GM12872 (cell line): ENCODE measurements at regions not wholly inside any gene's neighbourhood (a gene's known extent, or its start where the extent isn't known, plus 50 kb on each side); places are given as distances from the start of the nearest gene placed in this dataset.

Experiments used
- TF ChIP-seq, protein P1 (sequence below): IDR thresholded peaks from 3 replicates; pipeline ENCODE4 v1.5.1; 2011; ENCODE audit warnings: low read depth, mild to moderate bottlenecking, low read length, moderate library complexity; ENCODE audit not compliant: insufficient read depth

DNA sequence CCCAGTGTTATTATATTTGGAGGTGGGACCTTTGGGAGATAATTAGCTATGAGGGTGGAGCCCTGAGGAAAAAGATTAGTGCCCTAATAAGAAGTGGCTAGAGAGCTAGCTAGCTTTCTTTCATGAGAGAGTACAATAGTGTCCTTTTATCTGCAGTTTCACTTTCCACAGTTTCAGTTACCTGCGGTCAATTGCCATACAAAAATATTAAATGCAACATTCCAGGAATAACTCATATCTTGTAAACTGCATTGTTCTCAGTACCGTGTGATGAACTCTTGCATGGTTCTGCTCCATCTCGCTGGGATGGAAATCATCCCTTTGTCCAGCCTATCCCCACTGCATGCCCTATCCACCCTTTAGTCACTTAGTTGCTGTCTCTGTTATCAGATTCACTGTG lies 201.6 kb downstream of the RWDD3 start:
- TF ChIP-seq, protein P1, sequence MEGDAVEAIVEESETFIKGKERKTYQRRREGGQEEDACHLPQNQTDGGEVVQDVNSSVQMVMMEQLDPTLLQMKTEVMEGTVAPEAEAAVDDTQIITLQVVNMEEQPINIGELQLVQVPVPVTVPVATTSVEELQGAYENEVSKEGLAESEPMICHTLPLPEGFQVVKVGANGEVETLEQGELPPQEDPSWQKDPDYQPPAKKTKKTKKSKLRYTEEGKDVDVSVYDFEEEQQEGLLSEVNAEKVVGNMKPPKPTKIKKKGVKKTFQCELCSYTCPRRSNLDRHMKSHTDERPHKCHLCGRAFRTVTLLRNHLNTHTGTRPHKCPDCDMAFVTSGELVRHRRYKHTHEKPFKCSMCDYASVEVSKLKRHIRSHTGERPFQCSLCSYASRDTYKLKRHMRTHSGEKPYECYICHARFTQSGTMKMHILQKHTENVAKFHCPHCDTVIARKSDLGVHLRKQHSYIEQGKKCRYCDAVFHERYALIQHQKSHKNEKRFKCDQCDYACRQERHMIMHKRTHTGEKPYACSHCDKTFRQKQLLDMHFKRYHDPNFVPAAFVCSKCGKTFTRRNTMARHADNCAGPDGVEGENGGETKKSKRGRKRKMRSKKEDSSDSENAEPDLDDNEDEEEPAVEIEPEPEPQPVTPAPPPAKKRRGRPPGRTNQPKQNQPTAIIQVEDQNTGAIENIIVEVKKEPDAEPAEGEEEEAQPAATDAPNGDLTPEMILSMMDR, result no peak

DNA sequence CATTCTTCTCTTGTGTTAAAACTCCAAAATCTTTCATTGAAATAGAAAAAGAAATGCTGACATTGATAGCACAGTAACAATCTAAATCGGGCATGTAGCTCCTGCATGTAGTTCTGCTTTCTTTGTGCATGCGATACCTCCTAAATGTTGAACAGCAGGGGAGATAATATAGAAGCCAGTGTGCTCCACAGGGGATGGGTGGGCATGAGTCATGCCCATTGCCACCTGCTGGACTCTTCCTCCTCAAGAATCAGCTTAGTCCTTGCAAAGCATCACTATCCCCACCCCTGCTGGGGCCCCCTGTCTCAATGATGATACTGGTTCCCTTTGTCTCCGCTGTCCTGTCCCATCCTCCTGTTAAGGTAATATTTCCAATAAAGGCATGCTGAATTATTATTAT lies 203.0 kb downstream of the RWDD3 start:
- TF ChIP-seq, protein P1, result no peak

DNA sequence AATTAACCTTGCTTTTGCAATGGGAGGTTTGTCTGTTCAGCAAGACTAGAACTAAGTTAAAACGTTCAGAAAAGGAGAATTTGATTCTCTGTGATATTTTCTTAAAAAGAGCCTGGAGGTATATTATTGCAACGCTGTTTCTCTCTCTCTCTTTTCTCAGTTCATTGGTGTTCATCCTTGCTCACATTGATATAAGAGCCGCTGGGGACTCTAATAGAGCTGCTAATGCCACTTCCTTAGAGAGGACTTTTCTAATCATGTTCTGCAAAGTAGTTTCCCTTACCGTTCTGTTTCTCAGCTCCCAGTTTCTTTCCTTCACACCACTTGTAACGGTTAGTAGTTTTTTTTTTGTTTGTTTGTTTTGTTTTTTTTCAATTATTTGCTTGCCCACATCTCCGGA lies 203.8 kb downstream of the RWDD3 start:
- TF ChIP-seq, protein P1, result no peak

DNA sequence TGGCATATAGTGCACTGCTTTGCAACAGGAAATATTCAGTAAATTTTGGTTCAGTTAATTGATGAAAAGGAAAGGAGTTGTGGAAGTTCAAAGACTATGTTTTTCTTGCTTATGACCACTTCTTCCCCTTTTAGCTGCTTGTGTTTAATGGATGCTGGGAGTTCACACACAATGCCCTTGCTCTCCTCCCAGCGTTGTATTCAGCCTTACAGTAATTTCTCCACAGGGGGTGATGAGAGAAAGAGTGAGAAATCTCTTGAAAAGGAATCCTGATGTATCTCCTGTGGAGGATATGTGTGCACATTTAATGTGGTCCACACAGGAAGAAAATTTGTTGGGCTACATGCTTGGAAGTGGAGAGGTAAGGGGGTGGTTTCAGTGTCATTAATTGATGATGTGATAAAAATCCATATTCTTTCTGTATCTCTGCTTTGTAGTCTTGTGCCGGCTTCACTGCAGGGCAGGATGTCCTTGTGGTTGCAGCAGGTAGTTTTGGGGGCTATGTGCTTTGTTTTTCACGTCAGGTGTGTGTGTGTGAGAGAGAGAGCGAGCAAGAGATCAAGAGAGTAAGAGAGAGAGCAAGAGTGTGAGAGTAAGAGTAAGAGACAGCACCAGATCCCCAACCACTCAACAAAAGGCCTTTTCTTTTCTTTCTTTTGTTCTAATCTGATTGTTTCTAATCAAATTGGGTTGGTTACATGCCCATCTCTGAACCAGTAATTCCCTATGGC lies 204.4 kb downstream of the RWDD3 start:
- TF ChIP-seq, protein P1, result no peak

DNA sequence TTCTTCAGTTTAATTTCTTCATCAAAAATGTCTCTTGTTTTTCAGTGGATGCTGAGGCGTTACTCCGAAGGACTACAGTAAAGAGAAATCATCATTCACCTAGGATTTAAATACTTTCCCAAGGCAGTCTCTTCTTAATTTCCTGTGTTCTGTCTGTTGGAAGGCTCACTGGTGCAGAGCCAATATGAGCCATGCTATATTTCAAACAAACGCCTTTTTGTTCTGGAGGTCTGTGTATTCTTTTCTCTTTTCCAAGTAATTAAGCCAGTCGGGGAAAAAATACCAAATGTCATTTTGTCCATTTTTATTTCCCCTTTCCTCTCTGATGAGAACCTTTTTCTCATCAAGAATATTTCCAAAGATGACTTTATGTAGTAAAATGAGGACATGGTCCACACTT lies 206.5 kb downstream of the RWDD3 start:
- TF ChIP-seq, protein P1, result no peak

DNA sequence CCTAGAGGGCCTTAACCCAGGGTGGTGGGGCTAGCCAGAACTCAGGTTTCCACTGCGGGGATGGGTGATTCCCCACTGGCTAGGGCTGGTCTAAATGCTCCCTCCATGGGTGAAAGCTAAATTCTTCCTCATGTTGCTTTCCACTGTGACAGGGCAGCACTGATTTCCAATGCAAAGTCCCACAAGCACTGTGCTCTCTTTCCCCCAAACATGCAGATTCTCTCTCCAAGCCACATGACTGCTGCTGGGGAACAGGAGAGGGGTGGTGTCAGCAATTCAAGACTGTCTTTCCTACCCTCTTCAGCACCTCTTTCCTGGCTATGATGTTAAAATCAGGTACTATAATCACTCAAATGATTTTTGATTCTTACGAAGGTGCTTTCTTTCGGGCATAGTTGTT lies 215.5 kb downstream of the RWDD3 start:
- TF ChIP-seq, protein P1, result no peak

DNA sequence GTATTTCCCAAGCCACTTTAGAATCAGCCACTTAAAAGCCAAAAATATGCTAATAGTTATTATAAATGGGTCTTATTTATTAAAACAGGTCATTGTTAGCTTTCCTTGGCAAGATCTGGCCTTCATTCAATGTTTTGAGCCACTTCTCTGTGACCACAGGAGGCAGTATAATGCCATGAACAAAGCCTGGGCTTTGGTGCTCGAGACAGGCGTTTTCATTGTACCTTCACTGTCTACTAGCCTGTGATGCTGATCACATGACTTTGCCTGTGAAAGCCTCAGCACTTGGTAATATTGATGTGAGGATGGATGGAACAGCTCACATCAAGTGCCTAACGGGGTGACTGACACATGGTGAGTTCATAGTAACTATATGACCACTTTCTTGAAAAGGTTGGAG lies 217.0 kb downstream of the RWDD3 start:
- TF ChIP-seq, protein P1, result peak; percentile 32; the same call in 1 of the 3 replicates

DNA sequence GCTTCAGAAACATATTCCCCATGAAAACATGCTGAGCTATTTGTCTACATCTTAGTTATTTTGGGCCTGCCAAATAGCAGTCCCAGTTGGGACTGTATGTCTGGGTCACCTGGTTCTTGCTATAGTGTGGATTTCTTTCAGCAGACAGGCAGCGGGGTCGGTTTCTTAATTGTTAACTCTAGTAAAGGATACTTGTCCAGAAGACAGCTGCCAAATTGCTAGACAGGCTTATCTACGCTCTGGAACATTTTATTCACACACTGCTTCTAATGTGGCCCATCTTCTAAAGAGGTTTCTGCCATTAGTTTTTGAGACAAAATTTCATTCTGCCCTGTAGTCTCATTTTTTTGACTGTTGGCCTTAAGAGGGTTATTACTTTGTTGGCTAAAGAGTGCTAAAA lies 217.9 kb downstream of the RWDD3 start:
- TF ChIP-seq, protein P1, result no peak
